Limb (tissue), 2 donors: ENCODE measurements at regions not wholly inside any gene's neighbourhood (a gene's known extent, or its start where the extent isn't known, plus 50 kb on each side); places are given as distances from the start of the nearest gene placed in this dataset.

Source experiments
- DNase-seq, 2 donors: peaks; one replicate each; pipeline ENCODE4 v3.0.0-alpha.2; 2016; ENCODE audit errors: extremely low spot score in 2 of 2

GRCh38 chr12:65623507-65623906, 200.8 kb upstream of the HMGA2 start:
- DNase-seq, result no peak

GRCh38 chr12:65624554-65625086, 199.7 kb upstream of the HMGA2 start:
- no peak for DNase-seq

- DNase-seq, result no peak
These were observed 196.2 kb upstream of the HMGA2 start for GRCh38 chr12:65628061-65628460.

GRCh38 chr12:65630555-65630954, 193.7 kb upstream of the HMGA2 start:
- DNase-seq, result no peak

- no peak for DNase-seq
These were observed 192.6 kb upstream of the HMGA2 start for GRCh38 chr12:65631621-65632111.

- no peak for DNase-seq
These were observed 192.0 kb upstream of the HMGA2 start for GRCh38 chr12:65632131-65632855.

GRCh38 chr12:65634061-65634460, 190.2 kb upstream of the HMGA2 start:
- no peak for DNase-seq

- no peak for DNase-seq
These were observed 189.5 kb upstream of the HMGA2 start for GRCh38 chr12:65634626-65635331.

GRCh38 chr12:65636436-65636835, 187.8 kb upstream of the HMGA2 start:
- no peak for DNase-seq

- no peak for DNase-seq
These were observed 187.1 kb upstream of the HMGA2 start for GRCh38 chr12:65637150-65637549.

- no peak for DNase-seq
These were observed 186.5 kb upstream of the HMGA2 start for GRCh38 chr12:65637774-65638173.

GRCh38 chr12:65638324-65638723, 186.0 kb upstream of the HMGA2 start:
- no peak for DNase-seq

GRCh38 chr12:65640489-65640901, 183.8 kb upstream of the HMGA2 start:
- DNase-seq, result no peak

GRCh38 chr12:65642061-65642661, 182.1 kb upstream of the HMGA2 start:
- no peak for DNase-seq

- DNase-seq, result no peak
These were observed 181.1 kb upstream of the HMGA2 start for GRCh38 chr12:65643171-65643570.

GRCh38 chr12:65643595-65644386, 180.5 kb upstream of the HMGA2 start:
- DNase-seq, result no peak

GRCh38 chr12:65646127-65646643, 178.1 kb upstream of the HMGA2 start:
- DNase-seq, result no peak

GRCh38 chr12:65647074-65647473, 177.2 kb upstream of the HMGA2 start:
- no peak for DNase-seq

GRCh38 chr12:65648461-65648860, 175.8 kb upstream of the HMGA2 start:
- DNase-seq, result no peak

GRCh38 chr12:65649126-65649525, 175.2 kb upstream of the HMGA2 start:
- DNase-seq, result no peak

GRCh38 chr12:65651060-65651459, 173.2 kb upstream of the HMGA2 start:
- no peak for DNase-seq
